ENCODE measurements at regions not wholly inside any gene's neighbourhood (a gene's known extent, or its start where the extent isn't known, plus 50 kb on each side); places are given as distances from the start of the nearest gene placed in this dataset.

DNA sequence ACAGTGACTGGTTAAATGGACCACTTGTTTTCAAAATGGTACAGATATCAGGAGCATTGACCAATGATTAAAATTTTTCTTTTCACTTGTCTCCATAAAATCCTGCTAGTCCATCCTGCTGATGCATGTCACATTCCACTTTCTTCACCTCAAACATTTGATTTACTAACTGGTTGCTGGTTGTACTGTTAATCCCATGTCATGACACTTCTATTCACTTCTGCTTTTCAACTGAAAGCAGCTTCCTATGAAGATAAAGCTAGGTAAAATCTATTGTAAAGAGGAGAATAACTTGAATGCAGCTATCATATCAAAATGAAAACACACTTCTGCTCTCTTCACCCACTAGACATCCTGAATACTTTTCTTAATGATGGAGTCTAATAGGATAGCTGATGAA lies 149.6 kb upstream of the OTX2 start:
- no peak for DNase-seq
- intact Hi-C loops (cut with DNase I) = no loop called here
- no peak overlapping the region for H3K27ac ChIP-seq
- no peak overlapping the region for H3K4me3 ChIP-seq (replicated peaks in 1 of 3)
- H3K9me3 ChIP-seq = no peaks in the 10 kb centered on the region
- TF ChIP-seq CTCF (IDR thresholded peaks at IDR 0.05) (no peak), POLR2A (IDR thresholded peaks at IDR 0.05) (no peak)
- no peaks in the 10 kb centered on the region for H3K36me3 ChIP-seq
- H3K27me3 ChIP-seq = no peaks in the 10 kb centered on the region
- no peaks in the 10 kb centered on the region for H3K4me1 ChIP-seq

DNA sequence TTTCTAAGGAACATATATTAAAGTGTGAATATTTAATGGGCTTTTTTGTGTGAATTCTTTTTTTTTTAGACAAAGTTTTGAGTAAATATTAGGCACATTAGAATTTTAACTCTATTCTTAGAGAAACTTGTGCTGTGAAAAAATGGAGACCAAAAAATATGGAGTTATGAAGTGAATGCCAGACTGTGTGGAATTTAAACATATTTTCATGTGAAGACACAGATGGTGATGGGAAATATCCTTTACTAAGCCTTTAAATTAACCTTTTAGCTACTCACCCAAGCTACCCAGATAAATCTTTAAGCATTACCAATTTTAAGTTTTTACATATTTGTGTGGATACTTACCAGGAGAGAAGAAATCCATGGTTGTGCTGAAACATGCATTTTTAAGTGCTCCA lies 148.8 kb upstream of the OTX2 start:
- Histone ChIP-seq H3K9me3 (no peaks in the 10 kb centered on the region), H3K27me3 (no peaks in the 10 kb centered on the region), H3K36me3 (no peaks in the 10 kb centered on the region), H3K4me1 (no peaks in the 10 kb centered on the region), H3K4me3 (replicated peaks in 1 of 3) (no peak overlapping the region), H3K27ac (no peak overlapping the region)
- intact Hi-C loops (cut with DNase I) = no loop called here
- DNase-seq = no peak
- TF ChIP-seq CTCF (IDR thresholded peaks at IDR 0.05) = no peak
- no peak for TF ChIP-seq POLR2A (IDR thresholded peaks at IDR 0.05)

- WGBS, 2 donors = 64 to 74% methylated on average over 2 of the region's 2 CpGs
- no peak overlapping the region for H3K4me3 ChIP-seq (replicated peaks in 1 of 3)
These were observed 145.9 kb upstream of the OTX2 start for GRCh38 chr14:56956182-56956581.

GRCh38 chr14:56955745-56956144 lies 145.5 kb upstream of the OTX2 start:
- Histone ChIP-seq H3K9me3 (no peaks in the 10 kb centered on the region), H3K4me1 (no peaks in the 10 kb centered on the region), H3K27ac (no peak overlapping the region), H3K27me3 (no peaks in the 10 kb centered on the region), H3K36me3 (no peaks in the 10 kb centered on the region), H3K4me3 (replicated peaks in 1 of 3) (no peak overlapping the region)
- DNase-seq = no peak
- TF ChIP-seq CTCF (IDR thresholded peaks at IDR 0.05) (no peak), POLR2A (IDR thresholded peaks at IDR 0.05) (no peak)
- 85 to 92% methylated on average over 3 of the region's 3 CpGs for WGBS, 2 donors
- intact Hi-C loops (cut with DNase I) = no loop called here

More at GRCh38 chr14:56956182-56956581, 145.9 kb upstream of the OTX2 start:
- Histone ChIP-seq H3K36me3 (no peaks in the 10 kb centered on the region), H3K27ac (no peak overlapping the region), H3K27me3 (no peaks in the 10 kb centered on the region), H3K4me1 (no peaks in the 10 kb centered on the region), H3K9me3 (no peaks in the 10 kb centered on the region)
- no peak for DNase-seq
- TF ChIP-seq CTCF (IDR thresholded peaks at IDR 0.05) (no peak), POLR2A (IDR thresholded peaks at IDR 0.05) (no peak)
- intact Hi-C loops (cut with DNase I) = no loop called here

DNA sequence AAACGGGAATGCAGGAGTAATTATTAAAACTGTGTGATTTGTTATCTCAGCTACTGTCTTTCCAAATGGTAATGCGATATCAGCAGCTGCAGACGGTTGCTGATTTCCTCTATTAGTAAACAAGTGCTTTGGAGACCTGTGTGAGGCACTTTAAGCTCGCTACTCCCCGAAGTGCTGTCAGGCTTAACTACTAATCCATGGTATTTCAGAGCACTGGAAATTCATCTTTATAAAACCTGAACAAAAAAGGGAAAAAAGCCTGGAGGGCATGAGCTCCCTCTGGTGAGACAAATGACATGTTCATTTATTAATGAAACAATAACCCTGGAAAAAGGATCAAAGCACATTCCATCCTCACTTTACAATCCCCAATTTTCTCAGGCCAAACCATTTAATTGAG lies 143.6 kb upstream of the OTX2 start:
- no peak for TF ChIP-seq CTCF (IDR thresholded peaks at IDR 0.05)
- TF ChIP-seq POLR2A (IDR thresholded peaks at IDR 0.05) = no peak
- 45 to 61% methylated on average over 5 of the region's 5 CpGs for WGBS, 2 donors
- no peak for DNase-seq
- Histone ChIP-seq H3K36me3 (no peaks in the 10 kb centered on the region), H3K4me1 (peaks cover 0 to 4% of the 10 kb centered on the region in 2 donors), H3K4me3 (replicated peaks in 1 of 3) (no peak overlapping the region), H3K9me3 (no peaks in the 10 kb centered on the region), H3K27me3 (no peaks in the 10 kb centered on the region), H3K27ac (no peak overlapping the region)
- intact Hi-C loops (cut with DNase I) = no loop called here
